ENCODE measurements at regions not wholly inside any gene's neighbourhood (a gene's known extent, or its start where the extent isn't known, plus 50 kb on each side); places are given as distances from the start of the nearest gene placed in this dataset.

DNA sequence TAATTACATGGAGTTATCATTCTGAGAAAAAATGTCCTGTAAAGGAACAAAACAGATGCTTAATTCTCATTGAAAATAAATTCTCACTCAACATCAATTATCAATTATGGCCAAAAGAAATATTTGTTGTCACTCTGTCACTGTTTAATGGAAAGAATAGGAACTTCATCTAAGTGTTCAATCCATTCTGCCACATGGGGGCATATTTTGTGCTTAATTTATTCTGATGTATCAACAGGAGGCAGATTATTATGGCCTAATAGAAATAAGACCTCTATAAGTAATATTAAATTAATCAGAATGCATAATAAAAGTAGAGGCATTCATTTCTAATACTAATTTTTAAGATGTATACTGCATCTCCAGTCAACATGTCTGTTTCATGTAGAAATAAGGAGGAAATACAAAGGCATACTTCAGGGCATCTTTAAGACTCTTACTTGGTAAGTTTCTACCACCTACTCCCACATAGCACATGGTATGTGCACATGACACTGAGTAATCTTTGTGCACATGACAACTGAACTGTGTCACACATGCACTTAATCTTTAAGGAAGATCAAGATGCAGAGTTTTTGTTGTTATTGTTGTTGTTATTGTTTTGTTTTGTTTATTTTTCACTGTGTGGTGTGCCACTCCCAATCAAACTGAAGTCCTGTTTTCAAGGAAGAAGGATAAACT is 420.4 kb upstream of the SEMA3A start:
- DNase-seq: no peak

DNA sequence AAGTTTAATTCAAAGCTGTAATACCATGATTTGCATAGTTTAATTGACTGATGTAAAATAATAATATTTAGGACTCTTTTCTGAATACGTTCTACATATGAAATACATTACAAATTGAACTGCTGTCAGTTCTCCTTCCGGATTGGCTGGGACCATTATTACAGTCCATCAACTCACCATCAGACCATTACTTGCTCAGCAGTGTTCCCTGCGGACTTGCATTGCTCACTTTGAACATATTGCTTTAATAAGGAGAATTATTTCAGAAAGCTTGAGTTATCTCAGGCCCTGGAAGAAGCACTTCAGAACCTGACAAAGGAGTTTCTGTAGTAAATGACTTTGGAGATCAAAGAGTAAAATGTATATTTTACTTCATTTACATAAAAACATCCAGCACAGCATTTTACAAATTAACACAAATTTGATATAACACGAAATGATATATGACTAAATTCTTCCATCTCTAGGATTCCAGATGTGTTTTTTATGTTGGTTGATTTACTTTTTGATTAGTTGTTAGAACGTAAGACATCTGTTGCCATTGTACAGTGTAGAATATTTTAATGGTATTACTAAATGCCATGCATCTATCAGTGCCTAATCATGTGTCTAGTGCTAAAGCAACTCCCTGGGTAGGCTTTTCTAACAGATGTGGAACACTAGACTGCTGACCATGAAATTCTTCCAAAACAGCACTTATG is 418.5 kb upstream of the SEMA3A start:
- no peak for DNase-seq

DNA sequence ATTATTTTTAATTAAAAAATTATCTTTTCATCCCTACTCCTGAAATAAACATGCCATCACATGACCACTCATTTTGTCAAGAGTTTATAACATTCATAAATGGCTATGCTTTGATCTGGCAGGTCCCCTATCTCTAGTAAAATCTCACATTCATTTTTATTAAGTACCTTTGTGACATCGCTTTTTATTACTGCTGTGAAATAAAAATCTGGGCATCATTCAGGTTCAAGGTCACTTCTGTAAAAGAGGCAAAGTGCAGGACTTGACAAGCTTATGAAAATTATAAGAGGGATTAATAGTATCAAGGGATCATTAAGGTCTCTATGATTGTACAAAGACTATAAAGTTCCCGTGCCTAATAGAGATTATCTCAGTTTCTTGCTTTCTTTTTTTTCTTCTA is 416.8 kb upstream of the SEMA3A start:
- DNase-seq: peak; percentile 26

DNA sequence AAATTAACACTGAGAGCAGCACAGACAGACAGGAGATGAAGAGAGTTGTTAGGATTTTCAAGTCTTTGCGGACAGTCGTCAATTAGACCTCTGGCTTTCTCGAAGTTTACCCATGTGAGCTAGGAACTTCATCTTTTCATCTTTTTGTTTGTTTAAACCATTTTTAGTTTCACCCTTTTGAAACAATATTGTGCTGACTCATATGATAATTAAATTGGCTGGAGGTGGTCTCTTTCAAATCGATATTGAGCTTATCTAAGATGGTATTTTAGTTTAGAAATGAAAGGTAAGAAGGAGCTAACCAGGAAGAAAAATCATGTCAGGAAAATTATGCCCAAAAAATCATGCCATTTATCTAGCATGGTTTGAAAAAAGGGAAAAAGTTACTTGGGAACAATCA is 415.8 kb upstream of the SEMA3A start:
- no peak for DNase-seq

DNA sequence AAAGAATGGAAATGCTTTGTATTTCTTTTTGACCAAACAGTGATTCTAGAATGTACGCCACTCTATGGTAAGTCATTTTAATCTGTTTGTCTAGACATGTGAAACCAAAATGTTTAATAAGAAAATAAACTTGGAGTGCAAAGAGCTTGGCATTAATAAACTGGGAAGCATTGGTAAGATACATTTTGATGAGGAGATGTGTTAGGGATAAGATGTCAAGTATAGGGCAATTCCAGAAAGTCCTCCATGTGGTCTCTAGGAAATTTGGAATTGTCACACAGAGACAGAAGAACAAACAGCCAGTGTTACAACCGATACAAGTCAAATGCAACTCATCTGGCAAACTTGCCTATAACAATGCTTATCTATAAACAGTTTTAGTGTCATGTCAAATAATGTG is 410.7 kb upstream of the SEMA3A start:
- DNase-seq: no peak

DNA sequence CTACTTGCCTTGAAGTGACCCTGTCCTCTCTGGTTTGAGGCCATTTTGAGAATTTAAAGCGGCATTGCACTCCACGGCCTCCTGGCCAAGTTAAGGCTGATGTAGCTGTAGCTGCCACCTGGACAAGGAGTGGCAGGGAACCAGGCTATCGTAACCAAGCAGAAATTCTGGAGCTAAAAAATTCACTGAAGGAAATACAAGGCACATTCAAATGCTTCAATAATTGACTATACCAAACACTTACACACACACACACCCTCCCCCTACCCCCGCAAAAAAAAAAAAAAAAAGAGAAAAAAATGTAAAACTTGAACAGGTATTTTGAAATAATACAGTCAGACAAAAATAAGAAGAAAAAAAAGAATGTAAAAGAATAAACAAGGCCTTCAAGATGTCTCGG is 409.0 kb upstream of the SEMA3A start:
- DNase-seq: no peak

DNA sequence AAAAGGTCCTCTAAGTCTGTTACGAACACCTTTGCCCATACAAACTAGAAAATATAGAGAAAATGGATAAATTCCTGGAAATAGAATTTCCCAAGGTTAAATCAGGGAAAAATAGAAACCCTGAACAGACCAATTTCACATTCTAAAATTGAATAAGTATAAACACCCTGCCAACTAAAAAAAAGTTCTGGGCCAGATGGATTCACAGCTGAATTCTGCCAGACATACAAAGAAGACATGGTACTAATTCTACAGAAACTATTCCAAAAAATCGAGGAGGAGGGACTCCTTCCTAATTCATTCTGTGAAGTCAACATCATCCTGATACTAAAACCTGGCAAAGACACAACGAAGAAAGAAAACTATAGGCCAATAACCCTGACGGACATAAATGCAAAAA is 400.4 kb upstream of the SEMA3A start:
- DNase-seq: no peak

DNA sequence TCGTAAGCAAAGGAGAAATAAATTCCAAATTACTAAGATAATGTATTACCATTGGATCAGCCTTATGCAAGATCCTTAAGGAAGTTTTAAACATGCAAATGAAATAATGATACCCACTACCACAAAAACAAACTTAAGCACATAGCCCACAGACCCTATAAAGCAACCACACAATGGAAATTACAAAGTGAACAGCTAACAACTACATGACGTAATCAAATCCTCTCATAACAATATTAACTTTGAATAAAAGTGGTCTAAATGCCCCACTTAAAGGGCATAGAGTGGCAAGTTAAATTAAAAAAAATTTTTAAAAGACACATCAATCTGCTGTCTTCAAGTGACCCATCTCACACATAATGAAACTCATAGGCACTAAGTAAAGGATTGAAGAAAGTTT is 397.3 kb upstream of the SEMA3A start:
- no peak for DNase-seq

DNA sequence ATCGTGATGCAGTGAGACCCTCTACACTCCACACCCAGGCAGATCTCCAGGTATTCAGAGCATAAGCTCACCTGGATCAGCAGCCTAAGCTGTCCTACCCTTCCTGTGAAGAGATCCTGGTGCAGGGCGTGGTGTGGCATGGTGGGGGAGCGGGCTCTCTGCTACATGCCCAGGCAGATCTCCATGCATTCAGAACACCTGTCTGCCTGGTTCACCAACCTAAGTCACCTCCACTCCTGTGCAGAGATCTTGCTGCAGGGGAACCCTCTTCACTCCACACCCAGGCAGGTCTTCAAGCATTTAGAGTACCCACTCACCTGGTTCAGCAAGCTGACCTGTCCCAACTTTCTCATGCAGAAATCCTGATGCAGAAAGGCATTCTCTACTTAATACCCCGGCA is 394.4 kb upstream of the SEMA3A start:
- no peak for DNase-seq

DNA sequence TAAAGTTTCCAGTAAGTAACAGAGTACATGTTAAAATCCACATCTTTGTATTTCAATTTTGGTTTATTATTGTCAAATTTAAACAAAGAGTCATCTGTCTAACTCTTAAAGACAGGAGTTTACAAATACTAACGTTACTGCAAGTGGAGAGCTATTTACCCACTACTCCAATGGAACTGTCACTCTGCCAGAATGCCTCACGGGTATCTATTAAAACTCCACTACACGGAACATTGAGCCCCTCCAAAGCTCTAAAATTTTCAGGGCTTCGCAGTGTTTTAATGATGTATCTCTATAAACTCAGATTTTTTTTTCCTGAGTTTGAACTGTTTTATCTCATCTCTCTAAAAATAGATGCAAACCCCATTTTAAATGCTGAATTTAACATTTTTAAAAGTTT is 388.7 kb upstream of the SEMA3A start:
- no peak for DNase-seq

DNA sequence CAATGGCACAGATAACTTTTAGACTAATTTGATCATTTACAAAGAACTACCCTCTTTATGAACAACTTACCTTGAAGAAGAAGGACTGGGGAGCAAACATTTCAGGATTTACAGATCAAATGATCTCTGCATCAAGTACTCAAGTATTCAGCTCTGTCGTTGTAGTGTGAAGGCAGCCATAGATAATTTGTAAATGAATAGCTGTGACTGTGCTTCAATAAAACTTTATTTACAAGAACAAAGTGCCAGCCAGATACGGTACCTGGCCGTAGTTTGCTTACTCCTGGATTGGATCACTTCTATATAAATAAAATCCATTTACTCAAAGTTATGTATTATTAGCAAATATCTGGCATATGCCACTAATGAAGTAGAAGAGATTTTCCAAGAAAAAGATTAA is 388.2 kb upstream of the SEMA3A start:
- no peak for DNase-seq

DNA sequence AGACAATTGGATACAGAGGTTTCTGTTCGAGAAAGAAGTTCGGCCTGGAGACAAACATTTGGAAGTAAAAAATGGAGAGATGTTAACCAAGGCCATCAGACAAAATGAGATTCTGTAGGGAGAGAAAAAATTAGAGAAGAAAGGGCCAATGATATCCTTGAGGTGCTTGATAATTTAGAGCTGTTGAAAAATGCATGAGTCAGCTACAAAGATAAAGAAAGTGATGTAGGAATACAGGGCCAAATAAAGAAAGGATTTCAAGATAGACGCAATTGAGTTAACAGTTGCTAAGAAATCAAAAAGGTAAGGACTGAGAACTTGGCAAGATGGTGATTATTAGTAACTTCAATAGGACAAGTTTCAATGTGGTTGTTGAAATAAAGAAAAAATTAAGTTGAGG is 384.2 kb upstream of the SEMA3A start:
- DNase-seq: no peak

DNA sequence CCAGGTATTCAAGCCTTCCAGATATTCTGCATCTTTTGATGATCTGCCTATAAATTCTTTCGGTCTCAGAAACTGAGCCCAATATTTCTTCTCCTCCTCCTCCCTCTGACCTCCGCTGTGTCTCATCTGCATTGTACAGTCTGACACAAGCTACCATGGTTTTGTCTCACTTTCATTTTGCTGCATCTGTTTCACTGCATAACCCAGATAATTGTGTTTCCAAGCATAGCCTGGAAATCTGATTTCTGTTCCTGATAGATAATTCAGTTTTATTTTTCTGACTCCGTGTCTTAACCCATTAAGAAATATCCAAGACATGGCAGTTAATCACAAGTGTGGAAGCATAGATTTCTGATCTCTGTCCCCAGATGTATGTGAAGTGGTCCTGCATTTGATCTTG is 374.2 kb upstream of the SEMA3A start:
- no peak for DNase-seq

DNA sequence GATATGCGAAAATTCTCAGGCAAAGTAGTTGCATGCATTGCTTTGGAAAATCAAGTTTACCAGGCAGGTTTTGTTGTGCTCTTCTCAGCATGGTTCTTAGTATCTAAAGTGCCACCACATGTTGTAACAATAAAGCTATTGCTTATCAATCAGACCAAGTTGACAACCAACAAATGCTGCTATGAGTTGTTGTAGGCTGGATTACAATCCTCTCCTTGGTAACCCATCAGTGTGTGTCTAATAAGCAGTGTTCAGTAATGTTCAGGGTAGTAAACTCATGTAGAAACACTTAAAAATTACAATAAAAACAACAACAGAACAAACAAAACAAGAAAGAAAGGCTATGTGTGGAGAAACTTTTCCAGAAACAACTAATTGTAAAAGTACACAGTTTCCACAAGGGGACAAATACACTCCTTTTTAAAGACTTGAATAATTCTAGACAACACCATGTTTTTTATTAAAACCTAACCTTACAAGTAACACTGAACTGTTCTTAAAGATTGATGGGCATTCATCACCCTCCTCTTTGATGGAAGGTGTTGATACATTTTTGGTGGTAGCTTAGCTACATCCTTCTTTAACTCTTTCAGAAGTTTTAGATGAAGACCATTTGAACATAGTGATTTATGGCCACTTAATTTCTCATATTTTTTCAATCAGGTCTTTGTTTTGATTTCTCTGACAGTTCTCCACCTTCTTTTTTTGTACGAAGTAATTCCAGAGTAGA is 370.9 kb upstream of the SEMA3A start:
- no peak for DNase-seq

DNA sequence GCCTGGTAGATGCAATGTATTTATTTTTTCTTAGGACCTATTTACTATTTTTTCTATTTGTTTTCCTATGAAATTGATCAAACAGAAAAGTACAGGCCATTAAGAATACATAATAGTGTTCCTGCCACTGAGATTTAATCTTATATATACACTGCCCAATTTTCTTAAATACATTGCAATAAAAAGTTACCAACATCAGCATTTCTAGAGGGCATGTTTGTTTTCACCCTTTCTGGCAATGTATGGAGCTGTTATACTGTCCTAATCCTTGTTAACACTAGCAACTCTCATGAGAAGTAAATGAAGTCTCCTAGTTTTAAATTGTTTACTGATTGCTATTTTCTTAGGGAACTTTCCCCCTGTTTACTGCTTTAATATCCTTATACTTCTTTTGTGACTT is 359.1 kb upstream of the SEMA3A start:
- DNase-seq: no peak

DNA sequence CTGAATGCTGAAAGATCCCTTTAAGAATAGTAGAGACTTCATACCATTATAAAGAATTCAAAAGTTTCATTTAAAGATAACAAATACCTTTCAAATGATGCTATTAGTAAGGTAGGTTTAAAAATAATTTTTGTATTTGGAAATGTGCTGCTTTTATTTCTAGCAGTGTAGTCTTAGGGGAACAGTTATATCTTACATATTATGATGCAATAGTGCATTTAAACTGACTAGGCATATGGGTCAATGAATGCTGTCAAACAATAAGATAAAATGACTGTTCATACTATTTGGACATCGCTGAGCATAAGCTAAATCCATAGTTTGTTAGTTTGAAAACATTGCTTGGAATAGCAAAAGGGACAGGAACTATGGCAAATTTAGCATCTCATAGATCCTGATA is 354.8 kb upstream of the SEMA3A start:
- DNase-seq: no peak

DNA sequence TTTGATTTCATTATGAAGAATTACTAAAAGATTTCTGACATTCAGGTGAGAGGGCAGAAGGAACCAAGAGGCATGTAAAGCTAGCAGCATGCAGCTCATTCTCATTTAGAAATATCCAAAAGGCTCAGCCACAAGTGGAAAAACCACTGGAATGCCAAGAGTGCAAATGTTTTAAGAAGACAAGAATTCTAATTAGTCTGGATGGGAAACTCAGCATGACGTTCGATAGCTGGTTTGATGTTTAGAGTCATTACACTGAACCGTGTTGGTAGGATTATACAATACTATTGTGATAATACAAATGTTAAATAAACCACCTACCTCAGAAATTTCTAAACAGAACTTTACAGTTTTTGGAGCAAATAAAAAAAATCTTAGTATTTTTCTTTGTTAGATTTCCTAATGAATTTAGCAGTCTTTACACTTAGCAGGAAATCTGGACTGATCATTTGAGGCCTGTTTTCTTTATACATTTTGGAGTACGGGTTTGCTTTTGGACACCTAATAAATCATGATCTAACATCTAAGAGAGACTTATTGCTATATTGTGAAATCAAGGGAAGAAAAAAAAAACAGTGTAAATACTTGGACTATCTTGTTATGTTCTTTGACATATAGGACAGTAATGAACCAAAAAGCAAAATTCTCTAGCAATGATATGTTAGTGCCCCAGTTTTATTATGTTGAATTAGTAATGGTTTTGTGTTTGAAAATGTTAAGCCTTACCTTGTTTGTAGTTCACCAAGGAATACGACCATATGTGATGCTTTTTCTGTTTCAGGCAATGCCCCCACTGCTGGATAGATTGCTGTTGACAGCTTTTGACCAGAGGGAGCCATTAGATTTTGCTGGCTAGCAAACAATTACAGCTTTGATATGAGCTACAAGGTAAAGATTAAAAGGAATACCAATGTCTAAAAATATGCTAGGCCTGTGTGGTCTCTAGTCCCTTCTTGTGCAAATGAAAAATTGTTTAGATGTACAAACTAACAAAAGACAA is 354.1 kb upstream of the SEMA3A start:
- DNase-seq: no peak

DNA sequence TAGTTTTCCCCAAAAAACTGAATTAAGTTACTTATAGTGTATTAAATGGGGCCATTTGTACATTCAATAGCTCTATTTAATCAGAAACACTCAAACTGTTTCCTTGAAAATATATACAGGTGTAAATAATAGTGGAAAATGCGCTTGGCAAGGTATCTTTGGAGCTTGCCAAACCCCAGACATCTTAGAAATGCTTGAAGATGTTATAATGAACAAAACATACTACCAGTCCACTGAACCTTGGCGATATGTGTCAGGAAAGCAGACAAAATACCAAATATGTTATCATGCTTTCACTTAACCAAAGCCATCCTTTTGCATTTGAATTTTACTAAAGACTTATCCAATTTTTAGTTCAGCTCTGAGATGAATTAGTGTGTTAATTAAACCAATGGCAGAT is 352.7 kb upstream of the SEMA3A start:
- DNase-seq: no peak

DNA sequence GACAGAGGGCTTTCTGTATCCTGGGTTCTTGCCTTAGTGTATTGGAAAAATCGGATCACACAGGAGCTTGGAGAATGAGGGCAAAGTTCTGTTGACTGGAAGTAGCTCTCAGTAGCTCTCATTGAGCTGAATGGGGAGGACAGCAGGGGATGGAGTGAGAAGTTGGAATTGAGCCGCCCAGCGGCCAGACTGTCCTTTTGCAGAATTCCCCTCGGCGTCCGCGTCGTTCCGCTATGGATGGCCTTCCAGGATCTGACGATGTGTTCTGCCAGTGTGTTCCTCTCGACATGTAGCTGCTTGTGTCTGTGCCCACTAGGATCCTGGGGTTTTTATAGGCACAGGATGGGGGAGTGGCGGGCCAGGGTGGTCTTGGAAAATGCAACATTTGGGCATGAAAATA is 351.8 kb upstream of the SEMA3A start:
- DNase-seq: no peak

DNA sequence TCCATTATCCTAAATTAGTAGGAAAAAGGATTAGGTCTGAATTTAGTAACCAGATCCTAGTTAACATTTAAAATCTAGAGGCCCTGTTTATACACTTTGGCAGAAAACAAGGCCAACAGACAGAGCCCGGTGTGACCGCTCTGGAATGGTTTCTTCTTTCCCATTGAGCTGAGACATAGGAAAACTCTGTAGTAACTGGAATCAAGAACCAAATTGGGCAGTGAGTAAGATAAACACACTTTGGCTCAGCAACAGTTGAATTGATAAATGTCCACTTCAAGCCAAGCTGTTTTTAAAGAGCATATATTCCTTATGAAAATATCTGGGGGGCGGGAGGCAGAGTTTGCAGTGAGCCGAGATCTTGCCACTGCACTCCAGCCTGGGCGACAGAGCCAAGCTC is 343.7 kb upstream of the SEMA3A start:
- DNase-seq: no peak

DNA sequence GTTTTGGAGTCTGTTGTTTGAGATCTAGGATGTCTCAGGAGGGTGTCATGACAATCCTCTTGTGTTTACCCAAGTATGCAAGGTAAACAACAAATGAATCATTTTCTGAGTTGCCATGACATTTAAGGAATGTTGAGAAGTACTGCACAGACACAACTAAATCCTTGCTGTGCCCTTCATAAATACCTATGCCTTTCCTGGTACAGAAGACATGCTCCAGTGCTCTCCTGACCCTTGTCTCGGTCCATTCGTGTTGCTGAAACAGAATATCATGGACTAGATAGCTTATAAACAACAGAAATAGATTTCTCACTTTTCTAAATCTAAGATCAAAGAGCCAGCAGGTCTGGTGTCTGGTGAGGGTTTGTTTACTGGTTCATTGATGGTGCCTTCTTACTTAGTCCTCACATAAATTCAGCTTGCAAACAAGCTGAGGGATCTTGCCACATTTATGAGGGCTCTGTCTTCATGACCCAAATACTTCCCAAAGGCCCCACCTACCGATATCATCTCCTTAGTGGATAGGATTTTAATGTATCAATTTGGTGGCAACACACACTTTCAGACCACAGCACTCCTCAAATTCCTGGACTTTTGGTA is 341.8 kb upstream of the SEMA3A start:
- no peak for DNase-seq

DNA sequence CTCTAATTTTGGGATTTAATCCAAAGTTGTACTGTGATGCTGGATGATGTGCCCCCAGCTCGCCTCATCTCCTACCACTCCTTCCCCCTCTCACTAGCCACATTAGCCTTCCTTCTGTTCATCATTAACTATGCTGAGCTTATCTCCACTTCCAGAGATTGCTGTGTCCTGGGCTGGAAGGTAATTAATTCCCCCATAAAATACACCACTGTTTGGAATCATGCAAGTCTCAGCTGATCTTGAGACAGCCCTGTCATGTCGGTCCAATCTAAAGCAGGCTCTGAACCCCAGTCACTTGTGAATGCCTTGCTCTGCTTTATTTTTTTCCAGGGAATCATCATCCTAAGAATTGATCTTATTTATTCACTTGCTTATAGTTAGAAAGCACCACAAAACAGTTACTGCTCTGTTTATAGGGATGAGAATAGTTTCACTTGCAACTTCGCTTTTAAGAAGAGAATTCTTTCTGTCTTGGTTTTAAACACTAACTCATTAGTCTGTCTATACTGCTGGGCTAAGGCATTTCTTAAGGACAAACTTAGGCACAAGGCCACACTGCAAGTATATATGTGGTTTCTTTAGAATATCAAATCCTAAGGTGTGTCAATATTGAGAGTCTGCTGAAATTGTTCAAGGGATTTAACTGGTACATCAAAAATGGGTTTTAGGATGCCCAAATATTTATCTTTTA is 341.1 kb upstream of the SEMA3A start:
- no peak for DNase-seq
